ENCODE measurements at regions not wholly inside any gene's neighbourhood (a gene's known extent, or its start where the extent isn't known, plus 50 kb on each side); places are given as distances from the start of the nearest gene placed in this dataset.

DNA sequence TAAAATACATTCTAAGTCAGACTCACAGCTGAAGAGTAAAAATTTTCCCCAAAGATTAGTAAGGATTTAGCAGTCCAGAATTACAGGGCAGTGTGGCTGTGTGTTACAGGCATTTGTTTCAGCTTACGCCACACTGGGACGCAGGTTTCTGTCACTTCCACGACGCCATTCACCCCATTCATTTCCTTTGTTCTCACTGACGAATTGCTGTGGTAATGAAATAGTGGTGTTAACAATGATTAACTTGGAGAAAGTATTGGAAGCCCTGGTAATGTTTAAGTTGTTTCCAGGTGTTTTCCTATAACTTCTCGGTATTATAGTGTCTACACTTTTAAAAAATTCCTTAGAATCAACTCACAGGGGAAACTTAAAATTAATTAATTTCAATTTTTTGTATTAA lies 370.9 kb downstream of the SH2D4B start:
- H3K36me3 ChIP-seq (ENCODE audit: control insufficient read depth, insufficient read depth, low read length): no peaks in the 10 kb centered on the region
- no peaks in the 10 kb centered on the region for H3K36me3 Mint-ChIP-seq (ENCODE audit: insufficient read depth, unreplicated experiment)
- DNase-seq: no peak
- H3K4me1 Mint-ChIP-seq (ENCODE audit: low read depth, unreplicated experiment): no peaks in the 10 kb centered on the region
- CTCF ChIA-PET: interaction anchor here (0.7 kb wide), 1 partner anchor 215 kb away, joined by 3 read pairs; no protein-coding TSS in a partner anchor
- POLR2A ChIA-PET: no interaction called here
- H3K4me1 ChIP-seq: no peaks in the 10 kb centered on the region
- H3K4me3 ChIP-seq (ENCODE audit: low read depth, low read length): no peak overlapping the region
- no peaks in the 10 kb centered on the region; the same call in 1 of the 2 replicates for H3K27me3 ChIP-seq (replicated peaks; ENCODE audit: control insufficient read depth, insufficient read depth, low read length)
- no peak overlapping the region for H3K27ac Mint-ChIP-seq (ENCODE audit: unreplicated experiment)
- no peaks in the 10 kb centered on the region for H3K9me3 Mint-ChIP-seq (ENCODE audit: unreplicated experiment)
- H3K27me3 Mint-ChIP-seq (ENCODE audit: insufficient read depth, unreplicated experiment): peaks cover 13% of the 10 kb centered on the region
- intact Hi-C loops (cut with micrococcal nuclease; ENCODE audit: unreplicated experiment): no loop called here
- H3K9me3 ChIP-seq: no peaks in the 10 kb centered on the region
- no peak overlapping the region for H3K4me3 Mint-ChIP-seq (ENCODE audit: unreplicated experiment)
- BruUV-seq (replicated peaks): no TSS peak
- TF ChIP-seq, protein P1, sequence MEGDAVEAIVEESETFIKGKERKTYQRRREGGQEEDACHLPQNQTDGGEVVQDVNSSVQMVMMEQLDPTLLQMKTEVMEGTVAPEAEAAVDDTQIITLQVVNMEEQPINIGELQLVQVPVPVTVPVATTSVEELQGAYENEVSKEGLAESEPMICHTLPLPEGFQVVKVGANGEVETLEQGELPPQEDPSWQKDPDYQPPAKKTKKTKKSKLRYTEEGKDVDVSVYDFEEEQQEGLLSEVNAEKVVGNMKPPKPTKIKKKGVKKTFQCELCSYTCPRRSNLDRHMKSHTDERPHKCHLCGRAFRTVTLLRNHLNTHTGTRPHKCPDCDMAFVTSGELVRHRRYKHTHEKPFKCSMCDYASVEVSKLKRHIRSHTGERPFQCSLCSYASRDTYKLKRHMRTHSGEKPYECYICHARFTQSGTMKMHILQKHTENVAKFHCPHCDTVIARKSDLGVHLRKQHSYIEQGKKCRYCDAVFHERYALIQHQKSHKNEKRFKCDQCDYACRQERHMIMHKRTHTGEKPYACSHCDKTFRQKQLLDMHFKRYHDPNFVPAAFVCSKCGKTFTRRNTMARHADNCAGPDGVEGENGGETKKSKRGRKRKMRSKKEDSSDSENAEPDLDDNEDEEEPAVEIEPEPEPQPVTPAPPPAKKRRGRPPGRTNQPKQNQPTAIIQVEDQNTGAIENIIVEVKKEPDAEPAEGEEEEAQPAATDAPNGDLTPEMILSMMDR (IDR thresholded peaks at IDR 0.05; ENCODE audit: insufficient read depth in 1 of 2, low read depth in 1 of 2, low read length in 1 of 2, severe bottlenecking in 1 of 2, unreplicated experiment in 1 of 2): no peak

DNA sequence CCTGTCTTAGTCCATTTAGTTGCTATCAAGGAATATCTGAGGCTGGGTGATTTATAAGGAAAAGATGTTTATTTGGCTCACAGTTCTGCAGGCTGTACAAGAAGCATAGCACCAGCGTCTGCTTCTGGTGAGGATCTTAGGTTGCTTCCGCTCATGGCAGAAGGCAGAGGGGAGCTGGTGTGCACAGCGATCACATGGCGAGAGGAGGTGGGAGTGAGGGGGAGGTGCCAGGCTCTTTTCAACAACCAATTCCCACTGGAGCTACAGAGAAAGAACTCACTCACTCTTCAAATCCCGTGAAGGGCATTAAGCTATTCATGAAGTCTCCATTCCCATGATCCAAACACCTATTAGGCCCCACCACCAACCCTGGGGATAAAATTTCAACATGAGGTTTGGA lies 371.6 kb downstream of the SH2D4B start:
- H3K4me1 Mint-ChIP-seq (ENCODE audit: low read depth, unreplicated experiment): no peaks in the 10 kb centered on the region
- no TSS peak for BruUV-seq (replicated peaks)
- H3K4me3 Mint-ChIP-seq (ENCODE audit: unreplicated experiment): no peak overlapping the region
- ChIA-PET POLR2A (no interaction called here), CTCF (no interaction called here)
- peaks cover 13% of the 10 kb centered on the region for H3K27me3 Mint-ChIP-seq (ENCODE audit: insufficient read depth, unreplicated experiment)
- no peaks in the 10 kb centered on the region for H3K36me3 Mint-ChIP-seq (ENCODE audit: insufficient read depth, unreplicated experiment)
- Histone ChIP-seq H3K4me1 (no peaks in the 10 kb centered on the region), H3K4me3 (ENCODE audit: low read depth, low read length) (no peak overlapping the region), H3K9me3 (no peaks in the 10 kb centered on the region), H3K36me3 (ENCODE audit: control insufficient read depth, insufficient read depth, low read length) (no peaks in the 10 kb centered on the region), H3K27me3 (replicated peaks; ENCODE audit: control insufficient read depth, insufficient read depth, low read length) (no peaks in the 10 kb centered on the region; the same call in 1 of the 2 replicates)
- intact Hi-C loops (cut with micrococcal nuclease; ENCODE audit: unreplicated experiment): no loop called here
- H3K27ac Mint-ChIP-seq (ENCODE audit: unreplicated experiment): no peak overlapping the region
- H3K9me3 Mint-ChIP-seq (ENCODE audit: unreplicated experiment): no peaks in the 10 kb centered on the region
- DNase-seq: no peak
- TF ChIP-seq, protein P1 (IDR thresholded peaks at IDR 0.05; ENCODE audit: insufficient read depth in 1 of 2, low read depth in 1 of 2, low read length in 1 of 2, severe bottlenecking in 1 of 2, unreplicated experiment in 1 of 2): no peak

GRCh38 chr10:80917636-80918035 lies 379.9 kb downstream of the SH2D4B start:
- intact Hi-C loops (cut with micrococcal nuclease; ENCODE audit: unreplicated experiment): no loop called here
- TF ChIP-seq, protein P1 (IDR thresholded peaks at IDR 0.05; ENCODE audit: insufficient read depth in 1 of 2, low read depth in 1 of 2, low read length in 1 of 2, severe bottlenecking in 1 of 2, unreplicated experiment in 1 of 2): no peak
- CTCF ChIA-PET: interaction anchor here (0.6 kb wide), 1 partner anchor 242 kb away, joined by 4 read pairs; no protein-coding TSS in a partner anchor

More at GRCh38 chr10:80917636-80918035, 379.9 kb downstream of the SH2D4B start:
- Mint-ChIP-seq H3K27me3 (ENCODE audit: insufficient read depth, unreplicated experiment) (peaks cover 7% of the 10 kb centered on the region), H3K4me3 (ENCODE audit: unreplicated experiment) (no peak overlapping the region), H3K27ac (ENCODE audit: unreplicated experiment) (no peak overlapping the region), H3K9me3 (ENCODE audit: unreplicated experiment) (no peaks in the 10 kb centered on the region), H3K36me3 (ENCODE audit: insufficient read depth, unreplicated experiment) (no peaks in the 10 kb centered on the region), H3K4me1 (ENCODE audit: low read depth, unreplicated experiment) (no peaks in the 10 kb centered on the region)
- no TSS peak for BruUV-seq (replicated peaks)
- Histone ChIP-seq H3K4me1 (no peaks in the 10 kb centered on the region), H3K27me3 (replicated peaks; ENCODE audit: control insufficient read depth, insufficient read depth, low read length) (no peaks in the 10 kb centered on the region), H3K4me3 (ENCODE audit: low read depth, low read length) (no peak overlapping the region), H3K9me3 (no peaks in the 10 kb centered on the region), H3K36me3 (ENCODE audit: control insufficient read depth, insufficient read depth, low read length) (no peaks in the 10 kb centered on the region)
- no peak for DNase-seq
- POLR2A ChIA-PET: no interaction called here
